Panc1 (cell line): ENCODE measurements at regions not wholly inside any gene's neighbourhood (a gene's known extent, or its start where the extent isn't known, plus 50 kb on each side); places are given as distances from the start of the nearest gene placed in this dataset.

Source experiments
- ATAC-seq: fragments of 200-7000 bp; cut with Tn5 transposase; 2 replicates; pipeline ENCODE4 v1.9.1; 2020; ENCODE audit warnings: mild to moderate bottlenecking, moderate library complexity
- BruUV-seq: library from RNA; stranded (reverse); fragments of 400-500 nt; replicated peaks from 2 replicates; lab custom pipeline; 2021; lab: Mats Ljungman, UMichigan
- CTCF ChIA-PET: fragments of 300-600 bp; sonication (Branson Sonifier 250); formaldehyde crosslinking; loops from one replicate; lab custom pipeline; 2022; ENCODE audit warnings: antibody characterized with exemption; lab: Charles Lee
- POLR2A ChIA-PET: fragments of 300-600 bp; sonication (Branson Sonifier 250); formaldehyde crosslinking; loops from one replicate; lab custom pipeline; 2022; ENCODE audit warnings: antibody characterized with exemption; lab: Charles Lee
- DNase-seq: peaks from one replicate; pipeline ENCODE4 v3.0.0-alpha.2; 2010; ENCODE audit warnings: low read depth, low spot score
- H3K27ac ChIP-seq: 2 replicates; pipeline ENCODE4 v1.5.1; 2011; ENCODE audit warnings: mild to moderate bottlenecking, low read length, inconsistent platforms
- H3K27me3 ChIP-seq: fragments of 200-500 bp; sonication (Bioruptor generic); 2 replicates; pipeline ENCODE4 v1.6.0; 2014; ENCODE audit warnings: low read length, inconsistent platforms; ENCODE audit not compliant: control insufficient read depth, insufficient read depth
- H3K36me3 ChIP-seq: fragments of 200-500 bp; sonication (Bioruptor generic); 2 replicates; pipeline ENCODE4 v1.5.1; 2014; ENCODE audit warnings: inconsistent platforms, mild to moderate bottlenecking, low read length, moderate library complexity; ENCODE audit not compliant: control insufficient read depth, insufficient read depth
- H3K4me1 ChIP-seq: 2 replicates; pipeline ENCODE4 v1.5.1; 2011; ENCODE audit warnings: inconsistent platforms, mild to moderate bottlenecking, low read length, moderate library complexity; ENCODE audit not compliant: control insufficient read depth, insufficient read depth
- H3K4me3 ChIP-seq, 2 experiments: 2 replicates each; pipeline ENCODE4 v1.5.1; 2011 to 2012; ENCODE audit warnings: low read depth in 2 of 2, low read length in 2 of 2, mild to moderate bottlenecking in 2 of 2, inconsistent platforms in 1 of 2, moderate library complexity in 1 of 2
- H3K9me3 ChIP-seq: fragments of 200-500 bp; sonication (Bioruptor generic); 2 replicates; pipeline ENCODE4 v1.5.1; 2014; ENCODE audit warnings: low read depth, mild to moderate bottlenecking, inconsistent platforms, low read length, moderate library complexity; ENCODE audit not compliant: control insufficient read depth, insufficient read depth
- CTCF ChIP-seq: fragments of 450-650 bp; IDR thresholded peaks from 2 replicates; pipeline ENCODE4 v1.5.1; 2017; ENCODE audit warnings: mild to moderate bottlenecking
- POLR2AphosphoS5 ChIP-seq: IDR thresholded peaks from 2 replicates; pipeline ENCODE4 v1.6.1; 2012; ENCODE audit warnings: mild to moderate bottlenecking, low read depth, low read length, moderate library complexity
- REST ChIP-seq, 2 experiments: IDR thresholded peaks; 2 replicates each; pipeline ENCODE4 v1.6.1; 2011 to 2012; ENCODE audit warnings: low read depth in 2 of 2, control low read depth in 1 of 2, low read length in 1 of 2, mild to moderate bottlenecking in 1 of 2, moderate library complexity in 1 of 2; ENCODE audit not compliant: insufficient read depth in 1 of 2
- SIN3A ChIP-seq: IDR thresholded peaks from 2 replicates; pipeline ENCODE4 v1.6.1; 2012; ENCODE audit warnings: low read depth, mild to moderate bottlenecking, low read length, moderate library complexity, borderline replicate concordance; ENCODE audit not compliant: insufficient read depth
- TCF7L2 ChIP-seq: IDR thresholded peaks from 2 replicates; pipeline ENCODE4 v1.6.1; 2011; ENCODE audit warnings: mild to moderate bottlenecking, low read depth, low read length, inconsistent platforms
- in situ Hi-C: cut with HindIII; loops from 2 replicates; pipeline ENCODE4 v1.10.0; 2016; ENCODE audit warnings: low sequenced_read_pairs, low pct_unique_long_range_greater_than_20kb
- intact Hi-C: fragments of 100-400 bp; cut with micrococcal nuclease; formaldehyde crosslinking; loops from one replicate; pipeline ENCODE4 v1.10.0; 2022; ENCODE audit not compliant: unreplicated experiment

GRCh38 chr3:158912188-158912587 is 110.3 kb downstream of the MFSD1 start:
- Histone ChIP-seq H3K27ac (no peak overlapping the region), H3K36me3 (no peaks in the 10 kb centered on the region), H3K9me3 (no peaks in the 10 kb centered on the region), H3K4me3 (no peak overlapping the region), H3K27me3 (0 out of 2 replicates have a peak, but pooled peaks cover 3% of the 10 kb centered on the region), H3K4me1 (no peaks in the 10 kb centered on the region)
- in situ Hi-C loops (no loop called here), intact Hi-C loops (loop anchor here (5.0 kb wide), 1 partner anchor 65 kb away; no protein-coding TSS in a partner anchor)
- no peak for ATAC-seq
- POLR2A ChIA-PET, result no interaction called here
- CTCF ChIA-PET, result no interaction called here
- TF ChIP-seq CTCF (peak; percentile 34), REST (IDR thresholded peaks at IDR 0.05; ENCODE audit: insufficient read depth in 1 of 2, low read depth in 2 of 2, low read length in 1 of 2) (no peak), TCF7L2 (no peak)
- BruUV-seq, result no TSS peak
- DNase-seq, result no peak

GRCh38 chr3:158912621-158913020 is 110.8 kb downstream of the MFSD1 start:
- no peak for DNase-seq
- ChIA-PET CTCF (no interaction called here), POLR2A (no interaction called here)
- Histone ChIP-seq H3K4me3 (no peak overlapping the region), H3K27ac (no peak overlapping the region), H3K36me3 (no peaks in the 10 kb centered on the region), H3K27me3 (0 out of 2 replicates have a peak, but pooled peaks cover 3% of the 10 kb centered on the region), H3K9me3 (no peaks in the 10 kb centered on the region), H3K4me1 (no peaks in the 10 kb centered on the region)
- TF ChIP-seq CTCF (0 out of 2 replicates have a peak, but pooled peaks have one; percentile 8), SIN3A (no peak)
- intact Hi-C loops (loop anchor here (5.0 kb wide), 1 partner anchor 65 kb away; no protein-coding TSS in a partner anchor), in situ Hi-C loops (no loop called here)
- no peak for ATAC-seq
- BruUV-seq, result no TSS peak

GRCh38 chr3:158916111-158916510 is 114.3 kb downstream of the MFSD1 start:
- DNase-seq, result no peak
- no peak overlapping the region for H3K4me3 ChIP-seq
- in situ Hi-C loops, result no loop called here
- H3K4me1 ChIP-seq, result no peaks in the 10 kb centered on the region
- H3K27ac ChIP-seq, result no peak overlapping the region
- H3K36me3 ChIP-seq, result no peaks in the 10 kb centered on the region
- ChIA-PET CTCF (no interaction called here), POLR2A (no interaction called here)
- no peaks in the 10 kb centered on the region for H3K27me3 ChIP-seq
- no peak for TF ChIP-seq CTCF
- TF ChIP-seq POLR2AphosphoS5, result no peak
- TF ChIP-seq TCF7L2, result no peak
- no peak for TF ChIP-seq REST (IDR thresholded peaks at IDR 0.05; ENCODE audit: insufficient read depth in 1 of 2, low read depth in 2 of 2, low read length in 1 of 2)
- TF ChIP-seq SIN3A, result no peak
- BruUV-seq, result no TSS peak
- intact Hi-C loops, result no loop called here
- H3K9me3 ChIP-seq, result no peaks in the 10 kb centered on the region
- no peak; the same call in 1 of the 2 replicates for ATAC-seq
